Lung (tissue), 11 donors: ENCODE measurements at regions not wholly inside any gene's neighbourhood (a gene's known extent, or its start where the extent isn't known, plus 50 kb on each side); places are given as distances from the start of the nearest gene placed in this dataset.
A peak's percentile ranks its signal among the peaks of the same experiment; 100 is the strongest.

Source experiments
- ATAC-seq: fragments of 200-7000 bp; cut with Tn5 transposase; one replicate; pipeline ENCODE4 v1.9.1; 2020; ENCODE audit warnings: moderate number of reproducible peaks; ENCODE audit not compliant: insufficient read depth, low FRiP score
- DNase-seq, 3 donors: peaks; one replicate each; pipeline ENCODE4 v3.0.0-alpha.2; 2013 to 2017
- H3K27ac ChIP-seq, 2 donors: one replicate each; pipeline ENCODE4 v1.5.1; 2013; ENCODE audit warnings: mild to moderate bottlenecking in 2 of 2, moderate library complexity in 2 of 2, control low read depth in 1 of 2, inconsistent platforms in 1 of 2, low read depth in 1 of 2, low read length in 1 of 2
- H3K27me3 ChIP-seq, 3 donors: one replicate each; pipeline ENCODE4 v1.5.1; 2013; ENCODE audit warnings: low read length in 2 of 3; ENCODE audit not compliant: control insufficient read depth in 3 of 3, insufficient read depth in 3 of 3
- H3K36me3 ChIP-seq, 4 donors: one replicate each; pipeline ENCODE4 v1.5.1; 2013; ENCODE audit warnings: low read length in 4 of 4, mild to moderate bottlenecking in 1 of 4, moderate library complexity in 1 of 4; ENCODE audit not compliant: control insufficient read depth in 4 of 4, insufficient read depth in 4 of 4
- H3K4me1 ChIP-seq, 5 donors: one replicate each; pipeline ENCODE4 v1.5.1; 2013; ENCODE audit warnings: low read length in 5 of 5, mild to moderate bottlenecking in 2 of 5, moderate library complexity in 1 of 5; ENCODE audit not compliant: control insufficient read depth in 5 of 5, insufficient read depth in 5 of 5
- H3K4me3 ChIP-seq: one replicate; pipeline ENCODE4 v1.5.1; 2013; ENCODE audit warnings: mild to moderate bottlenecking, control low read depth, moderate library complexity
- H3K9ac ChIP-seq, 2 donors: one replicate each; pipeline ENCODE4 v1.5.1; 2013; ENCODE audit warnings: low read length in 2 of 2, control low read depth in 1 of 2; ENCODE audit not compliant: insufficient read depth in 1 of 2
- H3K9me3 ChIP-seq, 4 donors: one replicate each; pipeline ENCODE4 v1.5.1; 2013; ENCODE audit warnings: low read length in 3 of 4, mild to moderate bottlenecking in 1 of 4, moderate library complexity in 1 of 4; ENCODE audit not compliant: control insufficient read depth in 4 of 4, insufficient read depth in 3 of 4
- WGBS, 2 donors: extraction: QIAGEN DNeasy Blood & Tissue Kit; methylation state at CpG; one replicate each; pipeline ENCODE4 v1.1.7; 2013; 5-methylcytosine and 5-hydroxymethylcytosine counted together
- TF ChIP-seq, protein P1 (sequence below): IDR thresholded peaks from 2 replicates; pipeline ENCODE4 v1.5.1; 2012; ENCODE audit warnings: mild to moderate bottlenecking; ENCODE audit errors: control extremely low read depth, extremely low read depth
- donor health status: control.
- donor health status: control.
- donor health status: Bipolar disorder and iron deficiency.
- donor health status: healthy.
- donor health status: DM: yes; HTN: yes; CAD: no.

DNA sequence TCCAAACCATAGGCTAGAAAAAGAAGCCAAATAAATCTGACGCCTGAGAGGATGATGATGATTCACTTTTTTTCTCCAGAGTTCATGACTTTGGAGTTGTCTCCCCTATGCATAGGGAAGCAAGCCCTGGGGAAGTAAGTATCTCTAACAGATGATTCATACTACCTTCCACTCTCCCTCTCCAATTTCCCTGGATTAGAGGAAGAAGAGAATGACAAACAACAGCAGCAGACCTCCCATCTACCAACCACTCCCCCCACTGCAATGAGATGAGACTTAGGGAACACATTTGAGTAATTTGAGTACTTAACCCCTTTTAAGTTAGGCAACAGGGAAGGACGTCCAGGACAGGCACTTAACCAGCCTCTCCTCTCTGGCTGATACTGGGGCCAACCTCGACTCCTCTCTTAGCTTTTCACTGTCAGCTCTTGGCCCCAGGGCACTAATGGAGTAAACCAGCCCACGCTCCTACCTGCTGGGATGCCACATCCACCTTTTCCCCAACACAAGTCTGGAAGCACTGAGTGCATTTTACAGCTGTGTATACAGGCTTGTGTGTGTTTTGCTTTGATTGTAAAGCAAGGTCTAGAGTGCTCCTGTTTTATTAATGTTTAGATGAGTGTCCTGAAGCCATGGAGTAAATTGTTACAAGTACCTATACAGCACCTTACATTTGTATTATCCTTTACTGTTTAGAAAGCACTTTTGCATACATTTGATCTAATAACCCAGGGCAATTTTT, 180.7 kb downstream of the PHLDA1 start:
- 41 to 53% methylated on average over 4 of the region's 4 CpGs for WGBS, 2 donors
- no peak overlapping the region for H3K9ac ChIP-seq
- H3K27ac ChIP-seq = no peak overlapping the region

DNA sequence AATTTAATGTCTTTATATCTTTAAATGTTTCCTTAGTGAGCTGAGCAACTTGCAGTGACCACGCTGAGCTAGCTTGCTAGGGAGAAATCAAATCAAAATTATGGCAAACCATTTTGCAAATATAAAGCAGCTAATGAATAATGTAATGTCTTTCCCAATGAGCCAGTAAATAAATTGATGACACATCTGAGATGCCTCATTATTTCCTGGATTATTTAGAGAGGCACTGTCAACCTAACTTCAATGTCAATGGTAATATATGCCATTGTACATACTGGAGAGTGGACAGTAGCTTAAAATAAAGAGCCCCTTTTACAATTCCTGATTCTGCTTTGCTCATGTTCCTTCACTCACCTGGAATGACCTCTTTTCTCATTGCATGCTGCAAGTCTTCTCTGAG, 182.6 kb downstream of the PHLDA1 start:
- Histone ChIP-seq H3K27me3 (no peaks in the 10 kb centered on the region), H3K27ac (no peak overlapping the region), H3K9ac (no peak overlapping the region), H3K4me1 (peaks cover 2 to 62% (median 16%) of the 10 kb centered on the region in 5 donors), H3K36me3 (no peaks in the 10 kb centered on the region), H3K9me3 (no peaks in the 10 kb centered on the region), H3K4me3 (no peak overlapping the region)
- WGBS, 2 donors = 0 to 30% methylated on average over 1 of the region's 1 CpG
- DNase-seq = no peak
- no peak for ATAC-seq
- TF ChIP-seq, protein P1, sequence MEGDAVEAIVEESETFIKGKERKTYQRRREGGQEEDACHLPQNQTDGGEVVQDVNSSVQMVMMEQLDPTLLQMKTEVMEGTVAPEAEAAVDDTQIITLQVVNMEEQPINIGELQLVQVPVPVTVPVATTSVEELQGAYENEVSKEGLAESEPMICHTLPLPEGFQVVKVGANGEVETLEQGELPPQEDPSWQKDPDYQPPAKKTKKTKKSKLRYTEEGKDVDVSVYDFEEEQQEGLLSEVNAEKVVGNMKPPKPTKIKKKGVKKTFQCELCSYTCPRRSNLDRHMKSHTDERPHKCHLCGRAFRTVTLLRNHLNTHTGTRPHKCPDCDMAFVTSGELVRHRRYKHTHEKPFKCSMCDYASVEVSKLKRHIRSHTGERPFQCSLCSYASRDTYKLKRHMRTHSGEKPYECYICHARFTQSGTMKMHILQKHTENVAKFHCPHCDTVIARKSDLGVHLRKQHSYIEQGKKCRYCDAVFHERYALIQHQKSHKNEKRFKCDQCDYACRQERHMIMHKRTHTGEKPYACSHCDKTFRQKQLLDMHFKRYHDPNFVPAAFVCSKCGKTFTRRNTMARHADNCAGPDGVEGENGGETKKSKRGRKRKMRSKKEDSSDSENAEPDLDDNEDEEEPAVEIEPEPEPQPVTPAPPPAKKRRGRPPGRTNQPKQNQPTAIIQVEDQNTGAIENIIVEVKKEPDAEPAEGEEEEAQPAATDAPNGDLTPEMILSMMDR = no peak

More for the DNA sequence above, 180.7 kb downstream of the PHLDA1 start:
- Histone ChIP-seq H3K9me3 (no peaks in the 10 kb centered on the region), H3K36me3 (no peaks in the 10 kb centered on the region), H3K4me3 (no peak overlapping the region), H3K4me1 (peaks cover 2 to 47% (median 16%) of the 10 kb centered on the region in 5 donors), H3K27me3 (no peaks in the 10 kb centered on the region)
- no peak for ATAC-seq
- TF ChIP-seq, protein P1 = no peak
- DNase-seq = no peak

- Histone ChIP-seq H3K9ac (no peak overlapping the region), H3K4me1 (peaks cover 2 to 59% (median 16%) of the 10 kb centered on the region in 5 donors), H3K4me3 (no peak overlapping the region), H3K27ac (peak overlapping the region in 1 of 2 donors; percentile 47), H3K36me3 (no peaks in the 10 kb centered on the region), H3K9me3 (no peaks in the 10 kb centered on the region), H3K27me3 (no peaks in the 10 kb centered on the region)
- WGBS, 2 donors = 39 to 49% methylated on average over 7 of the region's 7 CpGs
- TF ChIP-seq, protein P1 = no peak
- DNase-seq (peak; percentile 84 to 96 (median 95)), ATAC-seq (no peak)
These were observed 183.1 kb downstream of the PHLDA1 start for GRCh38 chr12:75848431-75848925.
